ENCODE measurements at regions not wholly inside any gene's neighbourhood (a gene's known extent, or its start where the extent isn't known, plus 50 kb on each side); places are given as distances from the start of the nearest gene placed in this dataset.

- TF ChIP-seq, protein P1, sequence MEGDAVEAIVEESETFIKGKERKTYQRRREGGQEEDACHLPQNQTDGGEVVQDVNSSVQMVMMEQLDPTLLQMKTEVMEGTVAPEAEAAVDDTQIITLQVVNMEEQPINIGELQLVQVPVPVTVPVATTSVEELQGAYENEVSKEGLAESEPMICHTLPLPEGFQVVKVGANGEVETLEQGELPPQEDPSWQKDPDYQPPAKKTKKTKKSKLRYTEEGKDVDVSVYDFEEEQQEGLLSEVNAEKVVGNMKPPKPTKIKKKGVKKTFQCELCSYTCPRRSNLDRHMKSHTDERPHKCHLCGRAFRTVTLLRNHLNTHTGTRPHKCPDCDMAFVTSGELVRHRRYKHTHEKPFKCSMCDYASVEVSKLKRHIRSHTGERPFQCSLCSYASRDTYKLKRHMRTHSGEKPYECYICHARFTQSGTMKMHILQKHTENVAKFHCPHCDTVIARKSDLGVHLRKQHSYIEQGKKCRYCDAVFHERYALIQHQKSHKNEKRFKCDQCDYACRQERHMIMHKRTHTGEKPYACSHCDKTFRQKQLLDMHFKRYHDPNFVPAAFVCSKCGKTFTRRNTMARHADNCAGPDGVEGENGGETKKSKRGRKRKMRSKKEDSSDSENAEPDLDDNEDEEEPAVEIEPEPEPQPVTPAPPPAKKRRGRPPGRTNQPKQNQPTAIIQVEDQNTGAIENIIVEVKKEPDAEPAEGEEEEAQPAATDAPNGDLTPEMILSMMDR (IDR thresholded peaks at IDR 0.05; ENCODE audit: low read depth, low read length, missing input control), result no peak
- TF ChIP-seq SP1 (IDR thresholded peaks at IDR 0.05) (no peak), HNF4G (IDR thresholded peaks at IDR 0.05) (no peak)
Observed at GRCh38 chr13:109939838-109940237, 153.5 kb upstream of the IRS2 start (continued).

GRCh38 chr13:109939180-109939579, 152.8 kb upstream of the IRS2 start:
- H3K4me1 ChIP-seq (ENCODE audit: control insufficient read depth in 4 of 4, insufficient read depth in 4 of 4, low read length in 3 of 4), result no peaks in the 10 kb centered on the region
- H3K27me3 ChIP-seq (ENCODE audit: control insufficient read depth in 4 of 4, insufficient read depth in 4 of 4, low read length in 3 of 4), result no peaks in the 10 kb centered on the region
- no peaks in the 10 kb centered on the region for H3K36me3 ChIP-seq (ENCODE audit: control insufficient read depth in 4 of 4, insufficient read depth in 3 of 4, low read depth in 1 of 4, low read length in 3 of 4)
- H3K27ac ChIP-seq (ENCODE audit: low read depth in 1 of 2, low read length in 2 of 2), result no peak overlapping the region
- H3K4me3 ChIP-seq (ENCODE audit: low read depth in 1 of 3, low read length in 3 of 3), result no peak overlapping the region
- TF ChIP-seq JUND (IDR thresholded peaks at IDR 0.05) (no peak), ATF3 (IDR thresholded peaks at IDR 0.05) (no peak), GABPA (IDR thresholded peaks at IDR 0.05 in 1 of 2, conservative IDR thresholded peaks at IDR 0.05 in 1 of 2) (no peak), ZBTB33 (IDR thresholded peaks at IDR 0.05) (no peak)
- H3K9me3 ChIP-seq (ENCODE audit: control insufficient read depth in 4 of 4, low read length in 3 of 4), result no peaks in the 10 kb centered on the region
- no peak overlapping the region for H3K9ac ChIP-seq (ENCODE audit: low read depth in 1 of 2, low read length in 2 of 2)
- no peak for DNase-seq (ENCODE audit: low spot score)
- WGBS, result 98% methylated on average over 2 of the region's 2 CpGs

DNA sequence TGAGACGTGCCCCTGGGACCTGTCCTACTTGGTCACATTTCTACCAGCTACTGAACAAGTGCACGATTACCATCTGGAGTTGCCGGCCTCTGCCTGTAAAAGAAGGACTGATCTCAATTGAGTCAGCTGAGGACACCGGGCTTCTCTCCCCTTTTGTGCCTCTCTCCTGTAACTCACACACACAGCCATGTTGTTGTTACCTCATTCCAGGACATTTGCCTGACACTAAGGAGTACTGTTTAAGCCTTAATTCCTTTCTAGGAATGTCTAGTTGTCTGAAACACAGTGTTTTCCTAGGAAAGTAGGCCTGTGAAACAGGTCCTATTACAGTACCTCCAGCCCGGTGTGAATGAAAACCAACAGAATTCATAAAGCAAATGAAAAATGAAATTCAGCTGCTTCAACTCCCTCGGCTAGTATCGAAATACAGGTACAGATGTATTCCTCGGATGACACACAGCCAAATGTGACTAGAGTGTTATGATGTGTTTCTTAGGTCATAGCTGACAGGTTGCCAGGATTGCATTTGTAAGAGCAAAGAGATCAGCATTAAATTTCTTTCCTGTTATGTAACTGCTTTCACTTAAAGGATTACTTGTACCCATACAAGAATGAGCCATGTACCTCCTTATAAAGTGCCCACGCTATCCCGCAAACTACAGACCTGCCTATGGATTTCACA, 152.0 kb upstream of the IRS2 start:
- H3K4me1 ChIP-seq (ENCODE audit: control insufficient read depth in 4 of 4, insufficient read depth in 4 of 4, low read length in 3 of 4), result no peaks in the 10 kb centered on the region
- H3K27ac ChIP-seq (ENCODE audit: low read depth in 1 of 2, low read length in 2 of 2), result no peak overlapping the region
- WGBS, result 93% methylated on average over 10 of the region's 10 CpGs
- no peak for DNase-seq (ENCODE audit: low spot score)
- H3K27me3 ChIP-seq (ENCODE audit: control insufficient read depth in 4 of 4, insufficient read depth in 4 of 4, low read length in 3 of 4), result no peaks in the 10 kb centered on the region
- H3K36me3 ChIP-seq (ENCODE audit: control insufficient read depth in 4 of 4, insufficient read depth in 3 of 4, low read depth in 1 of 4, low read length in 3 of 4), result no peaks in the 10 kb centered on the region
- no peaks in the 10 kb centered on the region for H3K9me3 ChIP-seq (ENCODE audit: control insufficient read depth in 4 of 4, low read length in 3 of 4)
- H3K4me3 ChIP-seq (ENCODE audit: low read depth in 1 of 3, low read length in 3 of 3), result no peak overlapping the region
- no peak overlapping the region for H3K9ac ChIP-seq (ENCODE audit: low read depth in 1 of 2, low read length in 2 of 2)
- no peak for TF ChIP-seq ZBTB33 (IDR thresholded peaks at IDR 0.05)
- no peak for TF ChIP-seq TAF1 (conservative IDR thresholded peaks at IDR 0.05)
- TF ChIP-seq HNF4G (IDR thresholded peaks at IDR 0.05), result no peak
- TF ChIP-seq, protein P2, sequence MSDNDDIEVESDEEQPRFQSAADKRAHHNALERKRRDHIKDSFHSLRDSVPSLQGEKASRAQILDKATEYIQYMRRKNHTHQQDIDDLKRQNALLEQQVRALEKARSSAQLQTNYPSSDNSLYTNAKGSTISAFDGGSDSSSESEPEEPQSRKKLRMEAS (IDR thresholded peaks at IDR 0.05), result no peak
- no peak for TF ChIP-seq RXRA (IDR thresholded peaks at IDR 0.05)
- no peak for TF ChIP-seq GABPA (IDR thresholded peaks at IDR 0.05 in 1 of 2, conservative IDR thresholded peaks at IDR 0.05 in 1 of 2)
- TF ChIP-seq ATF3 (IDR thresholded peaks at IDR 0.05), result no peak
- TF ChIP-seq RAD21 (IDR thresholded peaks at IDR 0.05), result no peak
- no peak for TF ChIP-seq FOXA2 (IDR thresholded peaks at IDR 0.05)
- TF ChIP-seq HNF4A (conservative IDR thresholded peaks at IDR 0.05), result no peak
- no peak for TF ChIP-seq FOXA1 (IDR thresholded peaks at IDR 0.05)
- no peak for TF ChIP-seq JUND (IDR thresholded peaks at IDR 0.05)
- TF ChIP-seq EGR1 (IDR thresholded peaks at IDR 0.05; ENCODE audit: low read depth in 2 of 2), result no peak
- no peak for TF ChIP-seq NR2F2 (IDR thresholded peaks at IDR 0.05)
- TF ChIP-seq YY1 (IDR thresholded peaks at IDR 0.05), result no peak
- TF ChIP-seq, protein P1 (IDR thresholded peaks at IDR 0.05; ENCODE audit: low read depth, low read length, missing input control), result no peak
